ENCODE measurements at regions not wholly inside any gene's neighbourhood (a gene's known extent, or its start where the extent isn't known, plus 50 kb on each side); places are given as distances from the start of the nearest gene placed in this dataset.

GRCh38 chr13:22091971-22092300 lies 421.1 kb downstream of the FGF9 start:
- dilution Hi-C loops (cut with MboI; ENCODE audit: extremely low pct_ligation_motif_present, low sequenced_read_pairs) = no loop called here

More at GRCh38 chr13:22091971-22092300, 421.1 kb downstream of the FGF9 start:
- intact Hi-C loops (cut with micrococcal nuclease) = no loop called here
- Histone ChIP-seq H4K20me1 (replicated peaks; ENCODE audit: control insufficient read depth, extremely low read depth, insufficient read depth, low read length) (no peaks in the 10 kb centered on the region), H3K9me1 (replicated peaks; ENCODE audit: control insufficient read depth, extremely low read depth, insufficient read depth, low read length) (no peaks in the 10 kb centered on the region), H3K4me2 (ENCODE audit: insufficient read depth, low read length) (no peak overlapping the region), H3K36me3 (ENCODE audit: control insufficient read depth in 2 of 2, extremely low read depth in 1 of 2, insufficient read depth in 2 of 2, low read length in 2 of 2) (no peaks in the 10 kb centered on the region), H3K27me3 (ENCODE audit: control insufficient read depth in 2 of 2, insufficient read depth in 2 of 2, low read length in 2 of 2) (no peaks in the 10 kb centered on the region), H3K9ac (replicated peaks; ENCODE audit: extremely low read depth, insufficient read depth, low read length) (no peak overlapping the region), H3K4me1 (ENCODE audit: control insufficient read depth, extremely low read depth, insufficient read depth, low read length) (no peaks in the 10 kb centered on the region), H3K4me3 (replicated peaks in 1 of 3; ENCODE audit: insufficient read depth in 1 of 3, low read depth in 1 of 3, low read length in 3 of 3) (no peak overlapping the region), H3K27ac (ENCODE audit: insufficient read depth, low read depth, low read length) (no peak overlapping the region), H2AFZ (ENCODE audit: low read depth, low read length) (no peak overlapping the region), H3K9me3 (replicated peaks; ENCODE audit: control insufficient read depth, insufficient read depth, low read length) (peaks cover 8% of the 10 kb centered on the region), H3K79me2 (ENCODE audit: control insufficient read depth, insufficient read depth, low read length) (no peaks in the 10 kb centered on the region)
- FAIRE-seq = no peak
- no TSS peak for BruUV-seq (replicated peaks)
- ChIA-PET CTCF (no interaction called here), POLR2A (no interaction called here)
- TF ChIP-seq POLR2AphosphoS5 (IDR thresholded peaks at IDR 0.05; ENCODE audit: insufficient read depth, low read depth, low read length) (no peak), CTCF (IDR thresholded peaks at IDR 0.05; ENCODE audit: extremely low read depth in 1 of 2, insufficient read depth in 1 of 2, low read depth in 1 of 2, low read length in 2 of 2) (no peak), MYC (IDR thresholded peaks at IDR 0.05; ENCODE audit: low read depth, low read length) (no peak), EZH2 (IDR thresholded peaks at IDR 0.05; ENCODE audit: borderline replicate concordance, low read depth, low read length, severe bottlenecking) (no peak), POLR2A (IDR thresholded peaks at IDR 0.05; ENCODE audit: low read depth, low read length) (no peak), GATA2 (IDR thresholded peaks at IDR 0.05; ENCODE audit: insufficient read depth, insufficient read length, low read depth, low read length) (no peak), JUN (IDR thresholded peaks at IDR 0.05; ENCODE audit: borderline replicate concordance, insufficient read depth, insufficient read length, low read depth) (no peak), FOS (IDR thresholded peaks at IDR 0.05; ENCODE audit: borderline replicate concordance, insufficient read depth, low read length) (no peak)
- TF ChIP-seq, protein P1, sequence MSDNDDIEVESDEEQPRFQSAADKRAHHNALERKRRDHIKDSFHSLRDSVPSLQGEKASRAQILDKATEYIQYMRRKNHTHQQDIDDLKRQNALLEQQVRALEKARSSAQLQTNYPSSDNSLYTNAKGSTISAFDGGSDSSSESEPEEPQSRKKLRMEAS (IDR thresholded peaks at IDR 0.05; ENCODE audit: insufficient read depth, insufficient read length) = no peak
- DNase-seq (ENCODE audit: low read depth, low spot score) = no peak

Data from endothelial cell of umbilical vein (primary cell).